GM12864 (cell line): ENCODE measurements at regions not wholly inside any gene's neighbourhood (a gene's known extent, or its start where the extent isn't known, plus 50 kb on each side); places are given as distances from the start of the nearest gene placed in this dataset.

Experiments
- DNase-seq: peaks from one replicate; pipeline ENCODE4 v3.0.0-alpha.2; 2011; ENCODE audit warnings: low read depth
- H3K4me3 ChIP-seq: 2 replicates; pipeline ENCODE4 v1.5.1; 2011; ENCODE audit warnings: mild to moderate bottlenecking, low read depth, low read length, control low read depth
- CTCF ChIP-seq: IDR thresholded peaks from 2 replicates; pipeline ENCODE4 v1.5.1; 2011; ENCODE audit warnings: low read depth, mild to moderate bottlenecking, moderate library complexity, low read length, control low read depth, inconsistent platforms; ENCODE audit errors: missing control alignments

DNA sequence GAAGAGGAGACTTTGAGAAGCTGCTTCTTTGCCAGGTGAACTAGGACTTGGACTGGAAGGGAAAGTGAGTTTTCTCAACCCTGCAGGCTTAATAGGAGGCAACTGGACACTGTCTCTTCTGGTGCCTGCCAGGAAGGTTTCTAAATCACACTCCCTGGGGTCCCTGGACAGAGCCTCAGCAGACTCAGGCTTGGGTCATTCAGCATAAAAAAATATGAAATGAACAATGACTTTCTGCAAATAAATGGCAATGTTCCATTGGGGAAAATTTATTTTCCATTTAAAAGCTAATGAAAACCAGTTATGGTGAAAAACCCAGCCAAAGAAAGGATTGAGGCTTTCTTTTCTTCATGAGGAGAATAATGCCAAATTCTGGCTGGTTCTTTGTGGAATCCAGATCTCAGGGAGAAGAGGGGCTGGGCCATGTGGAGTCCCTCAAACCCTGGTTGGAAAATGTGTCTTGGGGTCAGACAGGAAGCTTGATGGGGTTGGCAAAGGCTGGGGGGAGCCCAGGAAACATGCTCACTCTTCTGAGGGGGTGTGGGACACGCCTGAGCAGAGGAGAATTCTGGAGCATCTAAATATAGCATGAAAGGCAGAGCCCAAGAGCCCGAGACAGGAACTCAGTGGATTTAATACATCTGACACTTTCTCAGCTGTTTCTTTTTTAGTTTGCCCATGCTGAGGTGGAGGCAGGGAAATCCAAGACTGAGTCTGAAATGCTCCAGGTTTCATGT lies 65.2 kb upstream of the EMX2 start:
- DNase-seq: no peak
- no peak for TF ChIP-seq CTCF
- H3K4me3 ChIP-seq: no peak overlapping the region

- TF ChIP-seq CTCF: no peak
- no peak for DNase-seq
- H3K4me3 ChIP-seq: no peak overlapping the region
These were observed 65.8 kb upstream of the EMX2 start for GRCh38 chr10:117476716-117477115.

DNA sequence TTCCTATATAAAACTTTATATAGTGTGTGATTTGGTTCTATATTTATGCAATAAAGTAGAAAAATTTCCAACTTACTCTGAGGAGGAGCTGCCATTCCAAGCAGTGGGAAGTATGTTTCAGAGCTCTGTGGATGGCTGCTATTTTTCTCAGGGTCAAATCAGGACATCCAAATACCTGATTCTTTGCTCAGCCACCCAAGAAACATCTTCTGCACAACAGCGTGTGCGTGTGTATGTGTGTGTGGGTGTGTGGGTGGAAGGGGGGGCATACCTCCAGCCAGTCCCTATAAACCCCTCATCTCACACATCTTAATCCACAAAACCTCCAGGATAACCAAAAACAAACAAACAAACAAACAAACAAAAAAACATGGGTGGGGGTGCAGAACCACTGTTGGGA lies 66.3 kb upstream of the EMX2 start:
- TF ChIP-seq CTCF: no peak
- DNase-seq: no peak
- no peak overlapping the region for H3K4me3 ChIP-seq

DNA sequence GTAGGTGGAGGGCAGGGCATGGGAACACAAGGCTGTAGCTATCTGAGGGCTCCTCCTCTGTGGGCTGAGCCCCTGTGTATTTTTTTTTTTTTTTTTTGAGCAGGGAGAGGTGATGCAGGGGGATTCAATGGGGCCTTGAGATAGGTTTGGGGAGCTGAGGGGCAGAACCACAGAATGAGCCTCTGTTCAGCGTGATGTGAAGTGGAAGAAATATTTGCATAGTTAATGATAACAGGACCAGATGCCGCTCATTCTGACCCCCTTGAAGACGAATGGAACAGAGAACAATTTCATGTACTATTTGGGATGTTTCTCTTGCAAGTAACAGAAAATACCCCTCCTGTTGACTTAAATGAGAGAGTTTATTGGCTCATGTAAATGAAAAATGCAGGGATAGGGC lies 69.7 kb upstream of the EMX2 start:
- TF ChIP-seq CTCF: no peak
- no peak overlapping the region for H3K4me3 ChIP-seq
- no peak for DNase-seq

- H3K4me3 ChIP-seq: no peak overlapping the region
- DNase-seq: no peak
- TF ChIP-seq CTCF: no peak
These were observed 71.1 kb upstream of the EMX2 start for GRCh38 chr10:117471344-117471874.

DNA sequence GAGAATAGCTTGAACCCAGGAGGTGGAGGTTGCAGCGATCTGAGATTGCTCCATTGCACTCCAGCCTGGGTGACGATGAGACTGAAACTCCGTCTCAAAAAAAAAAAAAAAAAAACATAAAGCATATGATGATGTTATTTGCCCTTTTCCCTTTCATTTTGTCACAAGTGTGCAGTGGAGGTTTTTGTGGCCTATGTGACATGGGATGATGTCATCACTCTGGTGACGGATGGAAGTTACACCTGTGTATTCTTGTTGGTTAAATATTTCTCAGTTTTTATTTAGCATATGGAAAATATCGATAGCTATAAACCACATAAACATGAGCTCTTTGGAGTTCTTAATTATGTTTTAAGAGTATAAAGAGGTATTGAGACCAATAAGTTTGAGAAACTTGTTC lies 71.8 kb upstream of the EMX2 start:
- no peak overlapping the region for H3K4me3 ChIP-seq
- no peak for TF ChIP-seq CTCF
- DNase-seq: no peak

- DNase-seq: no peak
- no peak for TF ChIP-seq CTCF
- H3K4me3 ChIP-seq: no peak overlapping the region
These were observed 73.9 kb upstream of the EMX2 start for GRCh38 chr10:117468665-117469064.
